ENCODE measurements at regions not wholly inside any gene's neighbourhood (a gene's known extent, or its start where the extent isn't known, plus 50 kb on each side); places are given as distances from the start of the nearest gene placed in this dataset.

GRCh38 chr4:15162046-15162445 is 159.8 kb downstream of the CPEB2 start:
- POLR2A ChIA-PET = no interaction called here
- intact Hi-C loops (cut with micrococcal nuclease) = no loop called here

GRCh38 chr4:15162465-15163283 is 160.4 kb downstream of the CPEB2 start:
- POLR2A ChIA-PET = interaction anchor here (0.6 kb wide), 1 partner anchor 249 kb away, joined by 3 read pairs; no protein-coding TSS in a partner anchor
- Mint-ChIP-seq H3K27ac (no peak overlapping the region), H3K9me3 (no peaks in the 10 kb centered on the region), H3K4me1 (ENCODE audit: low read depth) (no peaks in the 10 kb centered on the region), H3K36me3 (ENCODE audit: low read depth) (no peaks in the 10 kb centered on the region), H3K4me3 (no peak overlapping the region), H3K27me3 (peaks cover 10% of the 10 kb centered on the region)
- TF ChIP-seq CTCF (IDR thresholded peaks at IDR 0.05) = peak; percentile 15
- ATAC-seq = no peak
- DNase-seq = no peak
- CTCF ChIA-PET = interaction anchor here (0.7 to 1.5 kb wide), 4 partner anchors 14 to 422 kb away, joined by 3 to 5 read pairs (median 4); no protein-coding TSS in a partner anchor
- intact Hi-C loops (cut with micrococcal nuclease) = no loop called here

More at GRCh38 chr4:15162046-15162445, 159.8 kb downstream of the CPEB2 start:
- no peak for DNase-seq
- no peak overlapping the region for H3K27ac Mint-ChIP-seq
- no peaks in the 10 kb centered on the region for H3K4me1 Mint-ChIP-seq (ENCODE audit: low read depth)
- H3K36me3 Mint-ChIP-seq (ENCODE audit: low read depth) = no peaks in the 10 kb centered on the region
- no peak overlapping the region for H3K4me3 Mint-ChIP-seq
- TF ChIP-seq CTCF (IDR thresholded peaks at IDR 0.05) = no peak
- CTCF ChIA-PET = interaction anchor here (0.7 to 1.5 kb wide), 4 partner anchors 13 to 421 kb away, joined by 3 to 5 read pairs (median 4); no protein-coding TSS in a partner anchor
- H3K9me3 Mint-ChIP-seq = no peaks in the 10 kb centered on the region
- peaks cover 10% of the 10 kb centered on the region for H3K27me3 Mint-ChIP-seq
- no peak for ATAC-seq

- POLR2A ChIA-PET = interaction anchor here (0.6 kb wide), 1 partner anchor 250 kb away, joined by 3 read pairs; no protein-coding TSS in a partner anchor
- intact Hi-C loops (cut with micrococcal nuclease) = no loop called here
Measured at GRCh38 chr4:15163284-15163645, 161.0 kb downstream of the CPEB2 start.

GRCh38 chr4:15164571-15164970 is 162.3 kb downstream of the CPEB2 start:
- CTCF ChIA-PET = no interaction called here

More at GRCh38 chr4:15163284-15163645, 161.0 kb downstream of the CPEB2 start:
- ATAC-seq (no peak), DNase-seq (no peak)
- no peak for TF ChIP-seq CTCF (IDR thresholded peaks at IDR 0.05)
- Mint-ChIP-seq H3K9me3 (no peaks in the 10 kb centered on the region), H3K27me3 (peaks cover 11% of the 10 kb centered on the region), H3K4me3 (no peak overlapping the region), H3K36me3 (ENCODE audit: low read depth) (no peaks in the 10 kb centered on the region), H3K27ac (no peak overlapping the region), H3K4me1 (ENCODE audit: low read depth) (no peaks in the 10 kb centered on the region)
- CTCF ChIA-PET = interaction anchor here (1.5 kb wide), 1 partner anchor 17 kb away, joined by 4 read pairs; no protein-coding TSS in a partner anchor

More at GRCh38 chr4:15164571-15164970, 162.3 kb downstream of the CPEB2 start:
- no peak for ATAC-seq
- POLR2A ChIA-PET = interaction anchor here (0.6 kb wide), 1 partner anchor 276 kb away, joined by 3 read pairs; no protein-coding TSS in a partner anchor
- DNase-seq = no peak
- no peaks in the 10 kb centered on the region for H3K36me3 Mint-ChIP-seq (ENCODE audit: low read depth)
- H3K4me3 Mint-ChIP-seq = no peak overlapping the region
- peaks cover 6% of the 10 kb centered on the region for H3K27me3 Mint-ChIP-seq
- H3K4me1 Mint-ChIP-seq (ENCODE audit: low read depth) = no peaks in the 10 kb centered on the region
- H3K27ac Mint-ChIP-seq = no peak overlapping the region
- intact Hi-C loops (cut with micrococcal nuclease) = no loop called here
- TF ChIP-seq CTCF (IDR thresholded peaks at IDR 0.05) = no peak
- H3K9me3 Mint-ChIP-seq = no peaks in the 10 kb centered on the region
